NCI-H748 treated with DMSO at 0.1 percent for 48 hours (cell line): ENCODE measurements at regions not wholly inside any gene's neighbourhood (a gene's known extent, or its start where the extent isn't known, plus 50 kb on each side); places are given as distances from the start of the nearest gene placed in this dataset.

Experiments used
- DNase-seq: peaks from one replicate; lab custom pipeline; 2025; lab: John Stamatoyannopoulos, UW

GRCh38 chr3:81968658-81969057 lies 207.2 kb upstream of the GBE1 start:
- no peak for DNase-seq

- no peak for DNase-seq
Measured at GRCh38 chr3:81967393-81967792, 205.9 kb upstream of the GBE1 start.

GRCh38 chr3:81965696-81966095 lies 204.3 kb upstream of the GBE1 start:
- DNase-seq = no peak

DNA sequence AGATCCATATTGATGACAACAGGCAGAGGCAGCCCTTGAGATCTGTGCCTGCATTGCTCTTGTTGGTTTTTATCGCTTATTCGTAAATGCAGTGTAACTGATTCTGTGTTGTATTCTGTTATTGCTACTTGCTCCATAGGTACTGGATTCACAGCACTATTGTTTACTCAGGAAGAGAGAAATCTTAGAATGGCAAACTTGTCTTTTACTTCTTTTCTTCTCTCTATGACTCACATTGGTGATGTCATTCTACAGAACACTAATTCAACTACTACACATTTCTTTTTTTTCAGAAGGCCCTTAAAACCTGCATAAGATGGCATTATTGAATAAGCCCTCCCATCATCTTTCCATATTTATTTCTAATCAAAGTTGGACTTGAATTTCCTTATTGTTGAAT lies 201.0 kb upstream of the GBE1 start:
- no peak for DNase-seq

DNA sequence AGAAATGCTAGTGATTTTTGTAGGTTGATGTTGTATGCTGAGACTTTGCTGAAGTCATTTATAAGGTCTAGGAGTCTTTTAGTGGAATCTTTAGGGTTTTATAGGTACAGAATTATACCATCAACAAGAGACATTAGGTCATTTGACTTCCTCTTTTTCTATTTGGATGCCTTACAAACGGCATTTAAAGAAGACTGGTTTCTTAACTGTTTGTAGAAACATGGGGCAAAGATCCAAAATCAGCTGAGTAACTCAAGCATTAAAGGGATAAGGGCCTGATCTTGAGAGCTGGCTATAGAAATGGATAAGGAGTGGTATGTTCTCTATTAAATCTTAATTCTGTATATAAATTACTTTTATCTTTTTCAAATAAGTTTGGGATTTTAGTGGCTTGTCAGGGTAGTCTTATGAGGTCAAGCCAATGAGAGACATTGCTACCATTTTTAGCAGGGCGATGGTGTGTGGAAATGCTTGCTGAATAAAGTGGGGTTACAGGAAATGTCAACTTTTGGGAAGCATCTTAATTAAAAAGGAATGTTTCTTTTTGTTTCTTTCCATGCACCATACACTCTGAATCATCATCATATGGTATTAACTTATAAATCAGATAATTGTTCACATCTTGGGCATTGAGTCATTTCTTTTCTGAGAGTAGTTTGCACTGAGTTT lies 197.7 kb upstream of the GBE1 start:
- DNase-seq = no peak

- no peak for DNase-seq
Measured at GRCh38 chr3:81955878-81956277, 194.4 kb upstream of the GBE1 start.

- DNase-seq = no peak
Measured at GRCh38 chr3:81953111-81953510, 191.7 kb upstream of the GBE1 start.

DNA sequence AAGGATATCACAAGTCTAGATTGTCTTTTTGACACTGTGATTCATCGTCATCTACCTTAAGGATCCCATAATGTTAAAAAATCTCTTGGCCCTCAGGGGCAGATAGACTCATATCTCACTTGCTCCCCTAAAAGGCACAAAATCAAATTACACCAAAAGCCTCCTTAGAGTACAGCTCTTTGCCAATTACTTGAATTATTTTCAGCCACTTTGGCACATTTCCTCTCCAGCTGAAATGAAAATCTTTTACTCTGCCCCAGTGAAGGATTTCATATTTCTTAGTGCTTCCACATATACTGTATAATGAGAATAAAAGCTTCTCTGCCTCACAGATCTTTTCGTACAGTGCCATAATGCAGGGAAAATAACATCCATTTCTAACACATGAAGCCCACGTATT lies 190.7 kb upstream of the GBE1 start:
- no peak for DNase-seq

DNA sequence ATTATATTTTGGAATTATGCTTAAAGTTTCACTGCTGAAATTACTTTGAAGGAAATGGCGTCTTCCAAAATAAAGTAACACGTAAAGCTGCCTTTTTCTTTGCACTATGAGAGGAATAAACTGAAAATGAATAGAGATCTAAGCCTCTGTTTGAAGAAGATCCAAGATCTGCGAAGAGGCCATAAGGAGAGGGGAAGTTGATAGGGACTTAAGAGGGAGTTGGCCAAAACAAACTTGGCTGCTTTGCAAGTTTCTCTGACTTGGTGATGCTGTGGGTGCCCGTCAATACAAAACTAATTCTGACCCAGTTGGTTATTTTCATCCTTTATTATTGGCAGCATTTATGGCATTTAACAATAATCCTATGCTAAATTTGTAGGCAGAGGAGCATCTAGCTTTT lies 190.2 kb upstream of the GBE1 start:
- DNase-seq = no peak

- no peak for DNase-seq
Measured at GRCh38 chr3:81951106-81951505, 189.7 kb upstream of the GBE1 start.

- DNase-seq = no peak
Measured at GRCh38 chr3:81947359-81947758, 185.9 kb upstream of the GBE1 start.

DNA sequence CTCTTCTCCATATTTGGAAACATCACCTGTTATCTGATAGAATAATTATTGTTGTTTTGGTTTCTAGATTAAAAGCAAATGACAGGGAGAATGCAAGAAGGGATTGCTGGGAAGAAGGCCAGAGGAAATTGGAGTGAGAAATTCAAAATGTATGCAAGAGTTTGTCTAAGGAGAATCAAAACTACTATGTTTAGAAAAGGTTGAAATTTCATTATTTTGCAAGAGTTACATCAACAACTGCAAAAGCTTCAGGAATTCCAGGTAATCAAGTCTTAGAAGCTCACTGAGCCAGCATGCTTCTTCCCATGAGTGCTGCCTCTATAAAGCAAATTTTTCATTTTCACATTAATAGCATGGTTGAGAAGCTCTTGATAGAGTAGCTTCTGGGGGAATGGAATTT lies 177.2 kb upstream of the GBE1 start:
- DNase-seq = no peak

DNA sequence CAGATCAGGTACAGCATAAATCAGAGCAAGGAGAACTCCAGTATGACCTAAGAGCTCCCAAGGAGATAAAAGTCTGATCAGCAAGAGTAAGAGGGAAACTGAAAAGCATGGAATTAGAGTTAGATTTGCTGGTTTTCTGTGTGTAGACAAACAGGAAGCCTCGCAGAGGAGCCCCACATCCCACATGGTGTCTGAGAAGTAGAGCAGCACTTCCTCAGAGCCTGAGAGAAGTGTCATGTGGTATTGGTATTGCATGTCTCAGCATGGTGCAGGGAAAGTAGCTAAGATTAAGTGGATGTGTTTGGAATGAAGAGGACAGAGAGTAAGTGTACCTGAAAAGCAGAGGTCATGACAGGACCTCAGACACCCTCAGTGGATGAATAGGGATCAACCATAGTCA lies 175.4 kb upstream of the GBE1 start:
- no peak for DNase-seq

DNA sequence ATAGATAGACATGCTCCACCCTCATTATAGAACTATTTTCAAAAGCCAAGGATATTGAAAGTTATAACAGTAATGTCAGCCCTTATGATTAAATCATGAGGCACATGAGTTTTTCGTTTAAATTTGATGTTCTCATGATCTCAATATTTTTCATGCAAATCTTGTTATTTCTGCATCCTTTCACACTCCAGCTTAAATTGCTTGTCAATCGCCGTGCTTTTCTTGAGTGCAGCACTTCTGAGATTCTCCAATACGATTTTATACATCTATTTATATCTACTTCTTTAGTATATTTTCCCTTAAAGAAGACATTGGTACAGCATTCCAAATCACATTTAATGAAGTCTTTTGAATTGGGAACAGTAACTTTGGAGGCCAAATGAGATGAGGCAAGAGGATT lies 171.2 kb upstream of the GBE1 start:
- DNase-seq = no peak

- no peak for DNase-seq
Measured at GRCh38 chr3:81931265-81932251, 170.1 kb upstream of the GBE1 start.

DNA sequence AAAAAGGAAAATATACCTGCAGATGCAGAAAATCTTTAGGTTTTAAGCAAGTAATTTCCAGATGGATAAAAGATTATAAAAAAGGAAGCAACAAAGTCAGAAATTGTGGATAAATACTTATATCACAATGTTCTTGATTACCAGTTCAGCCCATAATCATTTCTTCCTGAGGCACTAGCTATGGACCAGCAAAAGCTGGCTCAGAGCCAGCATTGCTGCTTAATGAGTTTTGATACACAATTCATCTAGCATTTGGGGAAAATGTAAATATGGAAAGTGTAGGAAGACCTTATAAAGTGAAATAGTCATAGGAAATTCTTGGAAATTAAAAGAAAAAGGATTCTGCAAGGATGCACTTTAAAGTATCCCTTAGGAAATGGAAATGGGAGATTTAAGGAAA lies 168.3 kb upstream of the GBE1 start:
- DNase-seq = peak; percentile 34

DNA sequence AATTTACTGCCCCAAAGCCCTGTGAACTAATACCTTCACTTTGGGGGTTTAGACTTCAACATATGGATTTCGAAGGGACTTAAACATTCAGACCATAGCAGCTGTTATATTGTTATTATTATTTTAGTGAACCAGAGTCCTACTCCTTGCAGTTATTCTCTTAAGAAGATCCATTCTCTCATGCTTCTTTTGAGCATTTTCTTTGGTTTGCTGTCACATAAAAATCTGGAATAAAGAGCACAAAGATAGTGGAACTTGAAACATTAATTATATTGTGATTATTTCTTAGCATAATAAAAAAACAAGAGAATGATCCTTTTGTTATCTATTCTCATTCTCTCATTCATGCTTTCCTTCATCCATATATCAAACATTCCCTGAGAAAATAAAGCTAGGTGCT lies 166.4 kb upstream of the GBE1 start:
- DNase-seq = no peak

DNA sequence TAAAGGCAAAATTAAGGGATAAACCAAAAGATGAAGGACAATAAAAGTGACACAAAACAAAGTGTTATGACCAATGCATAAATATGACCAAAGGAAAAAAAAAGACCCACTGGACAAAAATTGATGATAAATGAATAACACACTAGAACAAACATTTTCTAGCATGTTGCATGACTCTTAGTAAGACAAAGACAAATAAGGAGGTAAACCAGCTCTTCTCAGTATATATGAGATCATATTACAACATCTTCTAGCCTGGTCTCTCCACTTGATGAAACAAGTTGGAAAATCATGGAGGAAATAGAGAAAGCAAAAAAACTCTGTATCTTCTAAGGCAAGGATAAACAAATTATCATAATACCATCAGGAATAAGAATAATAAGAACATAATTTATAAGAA lies 163.9 kb upstream of the GBE1 start:
- no peak for DNase-seq

GRCh38 chr3:81923038-81923437 lies 161.6 kb upstream of the GBE1 start:
- DNase-seq = no peak

- DNase-seq = no peak
Measured at GRCh38 chr3:81922404-81922803, 161.0 kb upstream of the GBE1 start.

GRCh38 chr3:81920816-81921215 lies 159.4 kb upstream of the GBE1 start:
- no peak for DNase-seq

GRCh38 chr3:81916890-81917289 lies 155.4 kb upstream of the GBE1 start:
- DNase-seq = no peak

DNA sequence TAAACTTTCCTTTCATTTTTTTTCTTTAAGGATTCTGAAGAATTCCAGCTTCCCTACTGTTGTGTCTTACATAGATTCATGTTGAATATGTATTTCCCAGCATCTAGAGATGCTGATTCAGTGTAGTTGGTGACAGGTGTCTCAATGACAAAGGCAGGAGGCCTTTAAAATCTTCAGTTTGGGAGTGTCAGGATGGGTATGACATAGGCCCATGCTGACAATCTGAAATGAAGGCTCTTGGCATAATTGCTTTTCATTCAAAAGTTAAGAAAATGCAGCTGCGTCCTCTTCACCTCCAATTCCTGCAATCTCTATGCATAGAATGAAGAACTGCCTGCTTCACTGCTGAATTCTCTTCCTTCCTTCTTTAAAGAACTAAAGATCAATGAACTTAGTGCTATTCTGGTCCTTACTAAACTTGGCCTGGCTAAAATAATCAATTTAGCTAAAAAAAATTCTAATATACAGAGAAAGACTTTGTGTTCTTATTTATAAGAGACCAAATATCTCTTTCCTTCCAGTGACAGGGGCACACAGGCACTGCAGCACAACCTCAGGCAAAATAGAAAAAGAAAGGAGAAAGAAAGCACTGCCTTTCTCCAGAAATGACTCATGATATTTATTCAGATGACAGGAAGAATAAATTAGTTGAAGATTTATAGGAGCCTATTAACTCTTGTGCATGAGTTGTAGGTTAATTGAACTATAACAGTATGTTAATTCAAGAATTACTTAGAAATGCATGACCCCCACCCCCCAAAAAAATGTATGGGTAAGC lies 152.6 kb upstream of the GBE1 start:
- DNase-seq = no peak
